Esophagus (tissue), 2 donors: ENCODE measurements at regions not wholly inside any gene's neighbourhood (a gene's known extent, or its start where the extent isn't known, plus 50 kb on each side); places are given as distances from the start of the nearest gene placed in this dataset.

Experiments
- H3K27ac ChIP-seq, 2 donors: one replicate each; pipeline ENCODE4 v1.5.1; 2013; ENCODE audit warnings: low read depth in 2 of 2, mild to moderate bottlenecking in 2 of 2, inconsistent platforms in 1 of 2, low read length in 1 of 2, moderate library complexity in 1 of 2
- H3K27me3 ChIP-seq, 2 donors: one replicate each; pipeline ENCODE4 v1.6.1; 2013; ENCODE audit warnings: low read length in 2 of 2, control low read depth in 1 of 2, mild to moderate bottlenecking in 1 of 2; ENCODE audit not compliant: insufficient read depth in 2 of 2, control insufficient read depth in 1 of 2
- H3K36me3 ChIP-seq, 2 donors: one replicate each; pipeline ENCODE4 v1.6.1; 2013; ENCODE audit warnings: low read length in 1 of 2; ENCODE audit not compliant: control insufficient read depth in 2 of 2, insufficient read depth in 2 of 2
- H3K4me1 ChIP-seq, 2 donors: one replicate each; pipeline ENCODE4 v1.6.1; 2013; ENCODE audit warnings: low read length in 1 of 2; ENCODE audit not compliant: control insufficient read depth in 2 of 2, insufficient read depth in 2 of 2
- H3K4me3 ChIP-seq, 2 donors: one replicate each; pipeline ENCODE4 v1.5.1; 2013; ENCODE audit warnings: low read length in 2 of 2, mild to moderate bottlenecking in 2 of 2, low read depth in 1 of 2, moderate library complexity in 1 of 2
- H3K9me3 ChIP-seq, 2 donors: one replicate each; pipeline ENCODE4 v1.6.1; 2013; ENCODE audit warnings: mild to moderate bottlenecking in 2 of 2, low read depth in 1 of 2, low read length in 1 of 2, moderate library complexity in 1 of 2; ENCODE audit not compliant: control insufficient read depth in 2 of 2, insufficient read depth in 1 of 2
- WGBS, 2 donors: extraction: QIAGEN DNeasy Blood & Tissue Kit; methylation state at CpG; one replicate each; pipeline ENCODE4 v1.1.7; 2013; 5-methylcytosine and 5-hydroxymethylcytosine counted together
- donor health status: healthy with polysubstance abuse.
- donor health status: Bipolar disorder and iron deficiency.

GRCh38 chr3:150307311-150308036, 100.6 kb upstream of the TSC22D2 start:
- WGBS, 2 donors = 77 to 87% methylated on average over 6 of the region's 6 CpGs
- Histone ChIP-seq H3K9me3 (no peaks in the 10 kb centered on the region), H3K27me3 (no peaks in the 10 kb centered on the region), H3K36me3 (no peaks in the 10 kb centered on the region), H3K4me3 (no peak overlapping the region), H3K27ac (no peak overlapping the region), H3K4me1 (no peaks in the 10 kb centered on the region)

GRCh38 chr3:150306906-150307305, 101.2 kb upstream of the TSC22D2 start:
- WGBS, 2 donors = 76 to 91% methylated on average over 5 of the region's 5 CpGs
- H3K9me3 ChIP-seq = no peaks in the 10 kb centered on the region
- no peak overlapping the region for H3K27ac ChIP-seq
- H3K4me1 ChIP-seq = no peaks in the 10 kb centered on the region
- no peaks in the 10 kb centered on the region for H3K36me3 ChIP-seq
- no peaks in the 10 kb centered on the region for H3K27me3 ChIP-seq
- no peak overlapping the region for H3K4me3 ChIP-seq

GRCh38 chr3:150306083-150306482, 102.0 kb upstream of the TSC22D2 start:
- Histone ChIP-seq H3K4me3 (no peak overlapping the region), H3K4me1 (no peaks in the 10 kb centered on the region), H3K36me3 (no peaks in the 10 kb centered on the region), H3K27ac (no peak overlapping the region), H3K27me3 (no peaks in the 10 kb centered on the region), H3K9me3 (no peaks in the 10 kb centered on the region)
- WGBS, 2 donors = 71 to 83% methylated on average over 3 of the region's 3 CpGs

- H3K4me3 ChIP-seq = no peak overlapping the region
- no peaks in the 10 kb centered on the region for H3K9me3 ChIP-seq
- no peaks in the 10 kb centered on the region for H3K36me3 ChIP-seq
- no peaks in the 10 kb centered on the region for H3K4me1 ChIP-seq
- H3K27me3 ChIP-seq = no peaks in the 10 kb centered on the region
- 75 to 81% methylated on average over 3 of the region's 3 CpGs for WGBS, 2 donors
- H3K27ac ChIP-seq = no peak overlapping the region
These were observed 104.3 kb upstream of the TSC22D2 start for GRCh38 chr3:150303768-150304167.

GRCh38 chr3:150302246-150302645, 105.9 kb upstream of the TSC22D2 start:
- no peaks in the 10 kb centered on the region for H3K9me3 ChIP-seq
- H3K36me3 ChIP-seq = no peaks in the 10 kb centered on the region
- no peaks in the 10 kb centered on the region for H3K27me3 ChIP-seq
- no peaks in the 10 kb centered on the region for H3K4me1 ChIP-seq
- no peak overlapping the region for H3K27ac ChIP-seq
- H3K4me3 ChIP-seq = no peak overlapping the region

- Histone ChIP-seq H3K27me3 (no peaks in the 10 kb centered on the region), H3K36me3 (no peaks in the 10 kb centered on the region), H3K4me3 (no peak overlapping the region), H3K4me1 (no peaks in the 10 kb centered on the region), H3K9me3 (no peaks in the 10 kb centered on the region), H3K27ac (no peak overlapping the region)
- 69 to 79% methylated on average over 8 of the region's 8 CpGs for WGBS, 2 donors
These were observed 107.1 kb upstream of the TSC22D2 start for GRCh38 chr3:150300852-150301517.

- no peak overlapping the region for H3K4me3 ChIP-seq
- H3K9me3 ChIP-seq = no peaks in the 10 kb centered on the region
- WGBS, 2 donors = 59 to 67% methylated on average over 2 of the region's 2 CpGs
- H3K27me3 ChIP-seq = no peaks in the 10 kb centered on the region
- H3K4me1 ChIP-seq = no peaks in the 10 kb centered on the region
- H3K27ac ChIP-seq = no peak overlapping the region
- no peaks in the 10 kb centered on the region for H3K36me3 ChIP-seq
These were observed 107.7 kb upstream of the TSC22D2 start for GRCh38 chr3:150300388-150300787.

- H3K36me3 ChIP-seq = no peaks in the 10 kb centered on the region
- no peaks in the 10 kb centered on the region for H3K4me1 ChIP-seq
- H3K27ac ChIP-seq = no peak overlapping the region
- no peaks in the 10 kb centered on the region for H3K9me3 ChIP-seq
- 61 to 75% methylated on average over 2 of the region's 2 CpGs for WGBS, 2 donors
- no peak overlapping the region for H3K4me3 ChIP-seq
- no peaks in the 10 kb centered on the region for H3K27me3 ChIP-seq
These were observed 108.9 kb upstream of the TSC22D2 start for GRCh38 chr3:150299201-150299600.

GRCh38 chr3:150296966-150297365, 111.1 kb upstream of the TSC22D2 start:
- Histone ChIP-seq H3K27me3 (no peaks in the 10 kb centered on the region), H3K9me3 (no peaks in the 10 kb centered on the region), H3K27ac (no peak overlapping the region), H3K36me3 (no peaks in the 10 kb centered on the region), H3K4me3 (no peak overlapping the region), H3K4me1 (no peaks in the 10 kb centered on the region)
- 67 to 79% methylated on average over 3 of the region's 3 CpGs for WGBS, 2 donors
